Neural cell (in vitro differentiated cells): ENCODE measurements at regions not wholly inside any gene's neighbourhood (a gene's known extent, or its start where the extent isn't known, plus 50 kb on each side); places are given as distances from the start of the nearest gene placed in this dataset.

Source experiments
- H2AFZ ChIP-seq: fragments of 200-600, 300-800 bp; sonication (generic), shearing (Covaris generic); 2 replicates; pipeline ENCODE4 v1.6.0; 2014; ENCODE audit warnings: low read depth, mild to moderate bottlenecking, antibody characterized with exemption, low read length, moderate library complexity
- H3F3A ChIP-seq: fragments of 200-600 bp; shearing (Covaris generic); 2 replicates; pipeline ENCODE4 v1.6.1; 2016; ENCODE audit warnings: mild to moderate bottlenecking, moderate library complexity, mixed read lengths, antibody characterized with exemption, low read length; ENCODE audit not compliant: insufficient read depth, poor library complexity, severe bottlenecking
- H3K27ac ChIP-seq: fragments of 200-600, 300-800 bp; sonication (generic), shearing (Covaris generic); 2 replicates; pipeline ENCODE4 v1.5.1; 2014; ENCODE audit warnings: mild to moderate bottlenecking, low read length, moderate library complexity
- H3K27me3 ChIP-seq: fragments of 300-800, 200-600 bp; sonication (generic), shearing (Covaris generic); 2 replicates; pipeline ENCODE4 v1.6.0; 2014; ENCODE audit warnings: mild to moderate bottlenecking, low read depth, low read length, moderate library complexity; ENCODE audit not compliant: insufficient read depth
- H3K36me3 ChIP-seq: fragments of 300-800, 200-600 bp; sonication (generic), shearing (Covaris generic); 2 replicates; pipeline ENCODE4 v1.5.1; 2014; ENCODE audit warnings: mild to moderate bottlenecking, antibody characterized with exemption, low read length, moderate library complexity; ENCODE audit not compliant: insufficient read depth
- H3K4me2 ChIP-seq: fragments of 300-800, 200-600 bp; sonication (generic), shearing (Covaris generic); 2 replicates; pipeline ENCODE4 v1.6.0; 2014; ENCODE audit warnings: mild to moderate bottlenecking, low read length
- H3K4me3 ChIP-seq: fragments of 300-800, 200-600 bp; sonication (generic), shearing (Covaris generic); 2 replicates; pipeline ENCODE4 v1.5.1; 2014; ENCODE audit warnings: mild to moderate bottlenecking, low read length, moderate library complexity
- H3K79me2 ChIP-seq: fragments of 200-600 bp; shearing (Covaris generic); replicated peaks from 2 replicates; pipeline ENCODE4 v1.6.0; 2014; ENCODE audit warnings: mild to moderate bottlenecking, low read length, moderate library complexity; ENCODE audit not compliant: insufficient read depth
- H3K9ac ChIP-seq: fragments of 300-800, 200-600 bp; sonication (generic), shearing (Covaris generic); 2 replicates; pipeline ENCODE4 v1.6.1; 2016; ENCODE audit warnings: mild to moderate bottlenecking, low read length, mixed read lengths
- H3K9me2 ChIP-seq: fragments of 200-600 bp; shearing (Covaris generic); 2 replicates; pipeline ENCODE4 v1.6.1; 2016; ENCODE audit warnings: mild to moderate bottlenecking, low read length, mixed read lengths; ENCODE audit not compliant: insufficient read depth
- H3K9me3 ChIP-seq: fragments of 200-600, 300-800 bp; sonication (generic), shearing (Covaris generic); 2 replicates; pipeline ENCODE4 v1.6.1; 2016; ENCODE audit warnings: mild to moderate bottlenecking, mixed run types, low read length, moderate library complexity, mixed read lengths
- H4K20me1 ChIP-seq: fragments of 200-600 bp; shearing (Covaris generic); 2 replicates; pipeline ENCODE4 v1.6.1; 2016; ENCODE audit warnings: mild to moderate bottlenecking, mixed run types; ENCODE audit not compliant: insufficient read depth
- CTCF ChIP-seq: fragments of 450-650 bp; IDR thresholded peaks from 2 replicates; pipeline ENCODE4 v1.5.1; 2014; ENCODE audit warnings: antibody characterized with exemption, mild to moderate bottlenecking, moderate library complexity; ENCODE audit not compliant: poor library complexity, severe bottlenecking
- EP300 ChIP-seq: fragments of 450-650 bp; conservative IDR thresholded peaks from 2 replicates; pipeline ENCODE4 v1.6.1; 2014; ENCODE audit warnings: antibody characterized with exemption, mild to moderate bottlenecking, moderate library complexity; ENCODE audit not compliant: poor library complexity, severe bottlenecking
- EZH2 ChIP-seq: fragments of 200-600, 300-800 bp; shearing (Covaris generic), sonication (generic); IDR thresholded peaks from 2 replicates; pipeline ENCODE4 v1.6.1; 2014; ENCODE audit warnings: antibody characterized with exemption, low read length, borderline replicate concordance, mild to moderate bottlenecking; ENCODE audit not compliant: insufficient read depth, poor library complexity, severe bottlenecking
- MXI1 ChIP-seq: fragments of 450-650 bp; conservative IDR thresholded peaks from 2 replicates; pipeline ENCODE4 v1.6.1; 2014; ENCODE audit warnings: antibody characterized with exemption, mild to moderate bottlenecking; ENCODE audit not compliant: poor library complexity, severe bottlenecking
- POLR2AphosphoS5 ChIP-seq: IDR thresholded peaks from 2 replicates; pipeline ENCODE4 v1.6.1; 2012
- RAD21 ChIP-seq: fragments of 450-650 bp; conservative IDR thresholded peaks from 2 replicates; pipeline ENCODE4 v1.6.1; 2014; ENCODE audit warnings: antibody characterized with exemption, mild to moderate bottlenecking, moderate library complexity
- REST ChIP-seq: IDR thresholded peaks from 2 replicates; pipeline ENCODE4 v1.6.1; 2012; ENCODE audit warnings: borderline replicate concordance
- SMC3 ChIP-seq: fragments of 450-650 bp; conservative IDR thresholded peaks from 2 replicates; pipeline ENCODE4 v1.6.1; 2014; ENCODE audit warnings: antibody characterized with exemption, mild to moderate bottlenecking, moderate library complexity; ENCODE audit not compliant: poor library complexity
- TAF1 ChIP-seq: IDR thresholded peaks from 2 replicates; pipeline ENCODE4 v1.6.1; 2012; ENCODE audit warnings: low read depth

- Histone ChIP-seq H3K9me2 (no peaks in the 10 kb centered on the region), H3K4me3 (peak overlapping the region; percentile 22), H3K9me3 (no peaks in the 10 kb centered on the region), H2AFZ (no peak overlapping the region), H3K27ac (peak overlapping the region; percentile 29), H3K79me2 (no peaks in the 10 kb centered on the region), H3K36me3 (no peaks in the 10 kb centered on the region), H3K27me3 (no peaks in the 10 kb centered on the region), H3K9ac (no peak overlapping the region), H3K4me2 (no peak overlapping the region), H4K20me1 (no peaks in the 10 kb centered on the region), H3F3A (no peaks in the 10 kb centered on the region)
- no peak for TF ChIP-seq CTCF
- no peak for TF ChIP-seq TAF1
- TF ChIP-seq EP300: peak; percentile 60
Measured at GRCh38 chr5:135106610-135107471, 72.8 kb upstream of the PITX1 start.

- no peaks in the 10 kb centered on the region for H3K9me2 ChIP-seq
- H4K20me1 ChIP-seq: no peaks in the 10 kb centered on the region
- no peak overlapping the region for H2AFZ ChIP-seq
- no peaks in the 10 kb centered on the region for H3K36me3 ChIP-seq
- no peak for TF ChIP-seq SMC3
- H3K27ac ChIP-seq: no peak overlapping the region
- H3K9me3 ChIP-seq: no peaks in the 10 kb centered on the region
- no peaks in the 10 kb centered on the region for H3F3A ChIP-seq
- H3K9ac ChIP-seq: no peak overlapping the region
- no peak overlapping the region for H3K4me3 ChIP-seq
- H3K4me2 ChIP-seq: no peak overlapping the region
- no peaks in the 10 kb centered on the region for H3K27me3 ChIP-seq
- no peaks in the 10 kb centered on the region for H3K79me2 ChIP-seq
Measured at GRCh38 chr5:135106136-135106535, 72.1 kb upstream of the PITX1 start.

- Histone ChIP-seq H3K79me2 (no peaks in the 10 kb centered on the region), H3K4me2 (no peak overlapping the region), H3K27me3 (no peaks in the 10 kb centered on the region), H3K36me3 (no peaks in the 10 kb centered on the region), H3F3A (no peaks in the 10 kb centered on the region), H2AFZ (no peak overlapping the region), H3K9me3 (no peaks in the 10 kb centered on the region), H4K20me1 (no peaks in the 10 kb centered on the region), H3K9me2 (no peaks in the 10 kb centered on the region), H3K4me3 (no peak overlapping the region), H3K9ac (no peak overlapping the region), H3K27ac (no peak overlapping the region)
- TF ChIP-seq REST (no peak), EP300 (no peak), TAF1 (no peak), MXI1 (no peak), EZH2 (no peak), SMC3 (no peak), CTCF (no peak), POLR2AphosphoS5 (no peak), RAD21 (no peak)
Measured at GRCh38 chr5:135105105-135105484, 71.1 kb upstream of the PITX1 start.
